A549 (cell line): ENCODE measurements at regions not wholly inside any gene's neighbourhood (a gene's known extent, or its start where the extent isn't known, plus 50 kb on each side); places are given as distances from the start of the nearest gene placed in this dataset.
"Not testable (repeated sequence)": the region's sequence is repeated elsewhere in the genome, so short reads cannot be mapped to it uniquely, and the experiment has no call there.

ENCODE experiments used
- ATAC-seq, 2 experiments: fragments of 200-7000 bp in 1 of 2; fragments of >200 bp in 1 of 2; cut with Nextera tagmentation in 1 of 2; cut with Tn5 transposase in 1 of 2; 3 replicates each; pipeline versions ENCODE4 v1.8.0 to v1.9.1; 2018 to 2020; ENCODE audit warnings: mild to moderate bottlenecking in 1 of 2, moderate library complexity in 1 of 2
- CTCF ChIA-PET: fragments of 300-600 bp; sonication (Branson Sonifier 250); formaldehyde crosslinking; extraction: SDS; loops from one replicate; lab custom pipeline; 2021; ENCODE audit warnings: antibody characterized with exemption, inconsistent platforms; lab: Yijun Ruan, JAX
- POLR2A ChIA-PET: fragments of 350-600 bp; formaldehyde crosslinking; extraction: SDS; loops from one replicate; lab custom pipeline; 2021; ENCODE audit warnings: antibody characterized with exemption, inconsistent platforms; lab: Yijun Ruan, JAX
- DNase-seq, 2 experiments: peaks; one replicate each; pipeline versions ENCODE4 v3.0.0 to v3.0.0-alpha.2; 2011 to 2016; ENCODE audit warnings: low read depth in 1 of 2, low spot score in 1 of 2
- FAIRE-seq: peaks from 2 replicates; lab custom pipeline; 2011; peaks lifted over from hg19 to GRCh38; lab: Jason Lieb, UNC
- H3K27ac ChIP-seq, 2 experiments: fragments of >200 bp; sonication (Bioruptor Twin); formaldehyde crosslinking; 3 replicates each; pipeline ENCODE4 v1.5.1; 2016 to 2017
- H3K4me1 ChIP-seq: fragments of >200 bp; sonication (Bioruptor Twin); formaldehyde crosslinking; 3 replicates; pipeline ENCODE4 v1.6.1; 2016
- H3K4me2 ChIP-seq: fragments of >200 bp; sonication (Bioruptor Twin); formaldehyde crosslinking; 3 replicates; pipeline ENCODE4 v1.6.1; 2016
- H3K4me3 ChIP-seq: fragments of >200 bp; sonication (Bioruptor Twin); formaldehyde crosslinking; 3 replicates; pipeline ENCODE4 v1.5.1; 2016
- H3K9me3 ChIP-seq: fragments of >200 bp; sonication (Bioruptor Twin); formaldehyde crosslinking; 3 replicates; pipeline ENCODE4 v1.6.1; 2016
- E2F6 ChIP-seq: IDR thresholded peaks from 2 replicates; pipeline ENCODE4 v1.6.1; 2012; ENCODE audit warnings: low read depth, borderline replicate concordance
- ESRRA ChIP-seq: fragments of 150-350 bp; IDR thresholded peaks from 2 replicates; pipeline ENCODE4 v1.6.1; 2014; ENCODE audit warnings: mild to moderate bottlenecking, low read length, borderline replicate concordance
- GATA3 ChIP-seq: IDR thresholded peaks from 2 replicates; pipeline ENCODE4 v1.6.1; 2012; ENCODE audit warnings: borderline replicate concordance
- HEYL ChIP-seq: fragments of 250-450 bp; sonication (Bioruptor Pico); IDR thresholded peaks from 2 replicates; pipeline ENCODE4 v1.8.0; 2021; ENCODE audit warnings: mild to moderate bottlenecking, moderate library complexity
- RAD21 ChIP-seq, 2 experiments: fragments of >200 bp in 1 of 2; sonication (Bioruptor Twin) in 1 of 2; formaldehyde crosslinking in 1 of 2; IDR thresholded peaks in 1 of 2; conservative IDR thresholded peaks in 1 of 2; 2 replicates in 1 of 2; 3 replicates in 1 of 2; pipeline ENCODE4 v1.6.1; 2012 to 2018; ENCODE audit warnings: inconsistent platforms in 1 of 2
- SMC3 ChIP-seq: fragments of >200 bp; sonication (Bioruptor Twin); formaldehyde crosslinking; IDR thresholded peaks from 3 replicates; pipeline ENCODE4 v1.6.1; 2018; ENCODE audit warnings: inconsistent platforms
- WGBS: methylation state at CpG from one replicate; pipeline ENCODE4 v1.1.6; 2017; ENCODE audit errors: missing lambda C conversion rate; 5-methylcytosine and 5-hydroxymethylcytosine counted together
- TF ChIP-seq, protein P1 (sequence below): fragments of >200 bp; sonication (Bioruptor Twin); formaldehyde crosslinking; IDR thresholded peaks from 3 replicates; pipeline ENCODE4 v1.5.1; 2016

DNA sequence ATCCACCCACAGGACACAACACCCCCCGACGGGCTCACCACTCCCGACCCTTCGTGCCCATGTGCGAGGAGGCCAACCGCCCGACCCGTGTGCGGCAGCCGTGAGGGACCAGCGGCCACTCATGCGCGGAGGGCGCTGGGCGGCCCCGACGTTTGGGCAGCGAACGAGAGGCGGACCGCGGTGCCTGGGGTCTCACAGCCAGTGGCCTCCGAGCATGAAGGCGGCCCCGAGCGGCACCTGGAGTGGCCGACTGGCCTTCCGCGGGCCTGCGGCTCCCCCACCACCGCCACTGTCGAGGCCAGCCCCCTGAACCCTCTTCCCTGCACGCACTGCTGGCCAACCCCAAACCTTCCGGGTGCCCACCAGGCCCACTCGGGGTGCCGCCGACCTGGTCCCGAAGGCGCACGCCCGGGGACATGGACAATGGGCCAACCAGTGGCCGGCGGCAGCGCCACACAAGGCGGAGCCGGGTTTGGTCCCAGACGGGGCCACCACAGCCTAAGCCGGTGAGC, 4274.9 kb upstream of the OR11H1 start:
- 78% methylated on average over 15 of the region's 48 CpGs for WGBS
- H3K4me3 ChIP-seq = no peak overlapping the region
- DNase-seq (no peak), FAIRE-seq (no peak), ATAC-seq (no peak)
- H3K9me3 ChIP-seq = no peaks in the 10 kb centered on the region
- TF ChIP-seq HEYL (CRISPR knock-in tag) (no peak), ESRRA (no peak), E2F6 (no peak), GATA3 (no peak)
- POLR2A ChIA-PET = no interaction called here
- H3K27ac ChIP-seq = no peak overlapping the region
- H3K4me2 ChIP-seq = no peak overlapping the region
- CTCF ChIA-PET = no interaction called here
- H3K4me1 ChIP-seq = no peaks in the 10 kb centered on the region

GRCh38 chr22:11270981-11271380, 4257.0 kb upstream of the OR11H1 start:
- 33% methylated on average over 7 of the region's 8 CpGs for WGBS
- H3K27ac ChIP-seq, CTCF ChIA-PET, H3K4me1 ChIP-seq, FAIRE-seq, H3K9me3 ChIP-seq, ATAC-seq, DNase-seq, POLR2A ChIA-PET, H3K4me3 ChIP-seq, H3K4me2 ChIP-seq: not testable (repeated sequence)

DNA sequence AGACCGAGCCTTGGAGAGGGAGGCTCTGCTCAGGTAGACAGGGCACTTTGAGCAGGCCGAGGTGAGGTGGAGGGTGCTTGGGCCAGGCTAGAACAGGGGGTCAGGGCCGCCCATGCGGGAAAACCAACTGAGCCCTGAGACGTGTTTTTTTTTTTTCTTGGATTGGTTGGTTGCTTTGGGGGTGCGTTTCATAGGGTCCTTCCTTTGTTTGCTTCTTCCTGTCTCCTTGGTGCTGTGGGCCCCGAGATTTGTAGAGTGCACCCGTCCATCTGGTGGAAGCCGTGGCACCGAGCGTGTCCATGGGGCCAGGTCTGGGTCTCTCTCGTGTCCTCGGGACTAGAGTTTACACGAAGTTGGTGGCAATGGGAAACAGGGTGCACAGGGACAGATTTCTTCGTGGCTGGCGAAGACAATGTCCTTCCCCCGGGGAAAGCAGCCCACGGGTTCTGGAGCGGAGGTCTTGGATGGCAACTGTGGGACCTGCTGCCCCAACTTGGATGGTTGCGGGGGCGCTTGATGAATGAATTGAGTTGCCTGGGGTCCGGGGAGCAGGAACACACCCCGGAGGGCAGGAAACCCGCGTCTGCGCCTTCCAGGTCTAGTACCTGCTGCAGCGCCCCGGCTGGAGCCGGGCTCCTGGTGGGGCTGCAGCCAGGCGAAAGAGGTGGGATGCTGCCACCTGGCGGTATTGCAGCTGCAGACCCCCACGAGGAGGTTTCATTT, 4242.7 kb upstream of the OR11H1 start:
- WGBS = 24% methylated on average over 31 of the region's 32 CpGs
- H3K4me3 ChIP-seq, CTCF ChIA-PET, H3K27ac ChIP-seq, H3K4me1 ChIP-seq, FAIRE-seq, POLR2A ChIA-PET, H3K9me3 ChIP-seq: not testable (repeated sequence)
- ATAC-seq = peak; percentile 49 to 70; a peak in 4 of 6 replicates
- peak overlapping the region; percentile 53; the same call in 2 of the 3 replicates for H3K4me2 ChIP-seq
- TF ChIP-seq SMC3 (peak; percentile 33; the same call in 1 of the 3 replicates), RAD21 (conservative IDR thresholded peaks at IDR 0.05 in 1 of 2, IDR thresholded peaks at IDR 0.05 in 1 of 2) (peak; percentile 53 to 59; a peak in 4 of 5 replicates)
- TF ChIP-seq, protein P1, sequence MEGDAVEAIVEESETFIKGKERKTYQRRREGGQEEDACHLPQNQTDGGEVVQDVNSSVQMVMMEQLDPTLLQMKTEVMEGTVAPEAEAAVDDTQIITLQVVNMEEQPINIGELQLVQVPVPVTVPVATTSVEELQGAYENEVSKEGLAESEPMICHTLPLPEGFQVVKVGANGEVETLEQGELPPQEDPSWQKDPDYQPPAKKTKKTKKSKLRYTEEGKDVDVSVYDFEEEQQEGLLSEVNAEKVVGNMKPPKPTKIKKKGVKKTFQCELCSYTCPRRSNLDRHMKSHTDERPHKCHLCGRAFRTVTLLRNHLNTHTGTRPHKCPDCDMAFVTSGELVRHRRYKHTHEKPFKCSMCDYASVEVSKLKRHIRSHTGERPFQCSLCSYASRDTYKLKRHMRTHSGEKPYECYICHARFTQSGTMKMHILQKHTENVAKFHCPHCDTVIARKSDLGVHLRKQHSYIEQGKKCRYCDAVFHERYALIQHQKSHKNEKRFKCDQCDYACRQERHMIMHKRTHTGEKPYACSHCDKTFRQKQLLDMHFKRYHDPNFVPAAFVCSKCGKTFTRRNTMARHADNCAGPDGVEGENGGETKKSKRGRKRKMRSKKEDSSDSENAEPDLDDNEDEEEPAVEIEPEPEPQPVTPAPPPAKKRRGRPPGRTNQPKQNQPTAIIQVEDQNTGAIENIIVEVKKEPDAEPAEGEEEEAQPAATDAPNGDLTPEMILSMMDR = peak; percentile 38; the same call in 1 of the 3 replicates
- DNase-seq = peak in 1 of 2 experiments; percentile 37

DNA sequence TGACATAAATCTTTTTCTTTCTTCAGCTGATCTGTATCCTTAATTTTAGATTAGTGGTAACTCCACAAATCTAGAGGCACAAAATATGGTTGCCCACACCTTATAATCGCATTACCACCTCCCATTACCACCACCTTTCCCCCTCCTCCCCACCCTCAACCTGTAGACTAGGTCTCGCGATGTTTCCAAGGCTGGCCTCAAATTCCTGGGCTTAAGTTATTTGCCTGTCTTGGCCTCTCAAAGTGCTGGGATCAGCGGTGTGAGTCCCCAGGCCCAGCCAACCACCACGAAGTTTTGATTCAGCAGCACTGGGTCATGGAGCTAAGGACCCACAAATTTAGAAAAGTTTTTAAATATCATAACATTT, 4242.2 kb upstream of the OR11H1 start:
- 10% methylated on average over 5 of the region's 5 CpGs for WGBS
- peak overlapping the region; percentile 53; the same call in 1 of the 3 replicates for H3K4me2 ChIP-seq
- ATAC-seq = not testable (repeated sequence)

GRCh38 chr22:11288246-11289220, 4239.5 kb upstream of the OR11H1 start:
- H3K27ac ChIP-seq, H3K9me3 ChIP-seq, CTCF ChIA-PET, FAIRE-seq, POLR2A ChIA-PET, H3K4me1 ChIP-seq, ATAC-seq, H3K4me3 ChIP-seq, H3K4me2 ChIP-seq, DNase-seq: not testable (repeated sequence)
- 18% methylated on average over 15 of the region's 15 CpGs for WGBS

More for the DNA sequence above, 4242.2 kb upstream of the OR11H1 start:
- FAIRE-seq, H3K4me1 ChIP-seq, H3K4me3 ChIP-seq, H3K9me3 ChIP-seq, H3K27ac ChIP-seq, POLR2A ChIA-PET, CTCF ChIA-PET: not testable (repeated sequence)
- DNase-seq = peak in 1 of 2 experiments; percentile 15

- H3K9me3 ChIP-seq, ATAC-seq, H3K4me1 ChIP-seq, POLR2A ChIA-PET, H3K4me2 ChIP-seq, CTCF ChIA-PET, H3K4me3 ChIP-seq, FAIRE-seq, H3K27ac ChIP-seq, DNase-seq: not testable (repeated sequence)
- 2% methylated on average over 5 of the region's 5 CpGs for WGBS
Observed at GRCh38 chr22:11298126-11298893, 4229.7 kb upstream of the OR11H1 start.

GRCh38 chr22:11302427-11302826, 4225.6 kb upstream of the OR11H1 start:
- H3K4me2 ChIP-seq, CTCF ChIA-PET, POLR2A ChIA-PET, ATAC-seq, H3K4me3 ChIP-seq, H3K9me3 ChIP-seq, H3K4me1 ChIP-seq, FAIRE-seq, DNase-seq, H3K27ac ChIP-seq: not testable (repeated sequence)
- 9% methylated on average over 7 of the region's 7 CpGs for WGBS

DNA sequence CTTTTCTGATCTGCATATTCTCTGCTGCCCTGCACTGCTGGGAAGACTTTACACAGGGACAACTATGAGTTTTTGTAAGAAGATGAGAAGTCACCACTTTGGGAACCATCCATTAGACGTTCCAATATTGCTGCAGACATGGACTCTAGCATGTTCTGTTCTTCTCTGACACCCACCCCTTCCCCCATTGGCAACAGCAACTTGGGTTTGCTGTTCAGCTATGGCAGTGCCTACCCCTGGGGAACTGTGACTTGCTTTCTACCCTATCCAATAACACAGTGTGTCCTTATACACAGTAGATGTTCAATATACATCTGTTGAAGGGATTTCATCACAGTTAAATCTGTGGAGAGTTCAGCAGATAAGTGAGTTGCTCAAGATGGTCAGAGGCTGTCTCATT, 4225.1 kb upstream of the OR11H1 start:
- H3K4me3 ChIP-seq, H3K4me1 ChIP-seq, CTCF ChIA-PET, H3K27ac ChIP-seq, DNase-seq, POLR2A ChIA-PET, H3K9me3 ChIP-seq, FAIRE-seq, H3K4me2 ChIP-seq, ATAC-seq: not testable (repeated sequence)
- WGBS = 4% methylated on average over 1 of the region's 1 CpG
